ENCODE measurements at regions not wholly inside any gene's neighbourhood (a gene's known extent, or its start where the extent isn't known, plus 50 kb on each side); places are given as distances from the start of the nearest gene placed in this dataset.

- no peak for DNase-seq
Observed at GRCh38 chr5:121221483-121221882, 630.2 kb upstream of the FTMT start.

GRCh38 chr5:121226765-121227164, 624.9 kb upstream of the FTMT start:
- no peak for DNase-seq

GRCh38 chr5:121239951-121240350, 611.7 kb upstream of the FTMT start:
- DNase-seq, result no peak

GRCh38 chr5:121246971-121247370, 604.7 kb upstream of the FTMT start:
- no peak for DNase-seq

GRCh38 chr5:121251954-121252353, 599.7 kb upstream of the FTMT start:
- no peak for DNase-seq

GRCh38 chr5:121257621-121258020, 594.1 kb upstream of the FTMT start:
- peak; percentile 14 for DNase-seq

- no peak for DNase-seq
Observed at GRCh38 chr5:121263456-121263855, 588.2 kb upstream of the FTMT start.

- no peak for DNase-seq
Observed at GRCh38 chr5:121264605-121265004, 587.1 kb upstream of the FTMT start.

GRCh38 chr5:121271546-121271945, 580.1 kb upstream of the FTMT start:
- no peak for DNase-seq

GRCh38 chr5:121273833-121274433, 577.7 kb upstream of the FTMT start:
- peak; percentile 93 for DNase-seq

GRCh38 chr5:121279801-121280200, 571.9 kb upstream of the FTMT start:
- DNase-seq, result no peak

- no peak for DNase-seq
Observed at GRCh38 chr5:121285801-121286521, 565.7 kb upstream of the FTMT start.

GRCh38 chr5:121288781-121289180, 562.9 kb upstream of the FTMT start:
- no peak for DNase-seq

GRCh38 chr5:121292664-121293063, 559.0 kb upstream of the FTMT start:
- DNase-seq, result no peak

GRCh38 chr5:121296356-121296755, 555.3 kb upstream of the FTMT start:
- DNase-seq, result no peak

GRCh38 chr5:121299153-121299552, 552.5 kb upstream of the FTMT start:
- DNase-seq, result no peak

- no peak for DNase-seq
Observed at GRCh38 chr5:121304838-121305237, 546.8 kb upstream of the FTMT start.

- DNase-seq, result no peak
Observed at GRCh38 chr5:121313886-121314285, 537.8 kb upstream of the FTMT start.

GRCh38 chr5:121315786-121316185, 535.9 kb upstream of the FTMT start:
- DNase-seq, result no peak

- no peak for DNase-seq
Observed at GRCh38 chr5:121319292-121319691, 532.4 kb upstream of the FTMT start.

GRCh38 chr5:121325930-121326329, 525.8 kb upstream of the FTMT start:
- DNase-seq, result peak; percentile 6

- DNase-seq, result peak; percentile 63
Observed at GRCh38 chr5:121350181-121350930, 501.3 kb upstream of the FTMT start.

GRCh38 chr5:121366515-121366914, 485.2 kb upstream of the FTMT start:
- DNase-seq, result peak; percentile 15

GRCh38 chr5:121373371-121373770, 478.3 kb upstream of the FTMT start:
- no peak for DNase-seq
